Memory B cell (primary cell): ENCODE measurements at regions not wholly inside any gene's neighbourhood (a gene's known extent, or its start where the extent isn't known, plus 50 kb on each side); places are given as distances from the start of the nearest gene placed in this dataset.

ENCODE experiments used
- ATAC-seq: fragments of 150-1000 bp; cut with Tn5 transposase; 2 replicates; pipeline ENCODE4 v1.10.0; 2021; ENCODE audit warnings: low read depth, mild to moderate bottlenecking, moderate library complexity
- DNase-seq, 2 donors: peaks; one replicate each; pipeline ENCODE4 v3.0.0; 2022; ENCODE audit warnings: low spot score in 2 of 2
- H3K27ac Mint-ChIP-seq: one replicate; pipeline ENCODE4 v1.8.0; 2022; ENCODE audit warnings: mild to moderate bottlenecking, moderate library complexity, mixed read lengths
- H3K27me3 Mint-ChIP-seq: one replicate; pipeline ENCODE4 v1.8.0; 2022; ENCODE audit warnings: mixed read lengths
- H3K36me3 Mint-ChIP-seq: one replicate; pipeline ENCODE4 v1.8.0; 2022; ENCODE audit warnings: mild to moderate bottlenecking, mixed read lengths
- H3K4me1 Mint-ChIP-seq: one replicate; pipeline ENCODE4 v1.8.0; 2022; ENCODE audit warnings: mixed read lengths
- H3K4me3 Mint-ChIP-seq: one replicate; pipeline ENCODE4 v1.8.0; 2022; ENCODE audit warnings: mild to moderate bottlenecking, moderate library complexity, mixed read lengths
- H3K9me3 Mint-ChIP-seq: one replicate; pipeline ENCODE4 v1.8.0; 2022; ENCODE audit warnings: mixed read lengths

- H3K27ac Mint-ChIP-seq = no peak overlapping the region
- no peak overlapping the region for H3K4me3 Mint-ChIP-seq
- ATAC-seq = no peak
- H3K36me3 Mint-ChIP-seq = no peaks in the 10 kb centered on the region
- peaks cover 7% of the 10 kb centered on the region for H3K27me3 Mint-ChIP-seq
- H3K9me3 Mint-ChIP-seq = no peaks in the 10 kb centered on the region
- no peaks in the 10 kb centered on the region for H3K4me1 Mint-ChIP-seq
- DNase-seq = no peak
Measured at GRCh38 chr20:57009355-57009754, 257.1 kb downstream of the BMP7 start.

DNA sequence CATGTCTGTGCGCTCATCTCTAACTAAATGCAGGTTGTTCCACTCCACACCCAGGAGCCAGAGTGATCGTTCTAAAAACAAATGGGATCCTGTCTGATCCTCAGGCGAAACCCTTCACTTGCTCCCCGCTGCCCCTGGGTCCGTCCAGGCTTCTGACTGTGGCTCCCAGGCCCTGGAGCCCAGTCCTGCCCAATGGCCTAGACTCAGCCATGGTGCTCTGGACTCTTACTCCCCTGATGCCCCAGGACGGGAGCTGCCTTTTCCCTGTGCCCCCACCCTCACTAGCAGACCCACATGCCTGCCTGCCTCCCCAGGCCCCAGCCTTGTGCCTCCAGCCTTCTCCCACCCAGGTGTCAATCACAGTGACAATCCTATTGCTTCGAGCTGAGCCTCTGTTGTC lies 256.7 kb downstream of the BMP7 start:
- Mint-ChIP-seq H3K4me3 (no peak overlapping the region), H3K36me3 (no peaks in the 10 kb centered on the region), H3K4me1 (no peaks in the 10 kb centered on the region), H3K27me3 (peaks cover 7% of the 10 kb centered on the region), H3K9me3 (no peaks in the 10 kb centered on the region), H3K27ac (no peak overlapping the region)
- no peak for ATAC-seq
- no peak for DNase-seq

GRCh38 chr20:57012691-57013090 lies 253.8 kb downstream of the BMP7 start:
- Mint-ChIP-seq H3K4me3 (no peak overlapping the region), H3K27me3 (peaks cover 3% of the 10 kb centered on the region), H3K9me3 (no peaks in the 10 kb centered on the region), H3K36me3 (no peaks in the 10 kb centered on the region), H3K4me1 (no peaks in the 10 kb centered on the region), H3K27ac (no peak overlapping the region)
- no peak for DNase-seq
- ATAC-seq = no peak

GRCh38 chr20:57013217-57013616 lies 253.2 kb downstream of the BMP7 start:
- no peak for ATAC-seq
- no peak for DNase-seq
- Mint-ChIP-seq H3K27me3 (peaks cover 3% of the 10 kb centered on the region), H3K4me3 (no peak overlapping the region), H3K9me3 (no peaks in the 10 kb centered on the region), H3K36me3 (no peaks in the 10 kb centered on the region), H3K27ac (no peak overlapping the region), H3K4me1 (no peaks in the 10 kb centered on the region)

GRCh38 chr20:57013741-57014140 lies 252.7 kb downstream of the BMP7 start:
- H3K27ac Mint-ChIP-seq = peak overlapping the region; percentile 47
- no peak overlapping the region for H3K4me3 Mint-ChIP-seq
- no peak for DNase-seq
- no peaks in the 10 kb centered on the region for H3K4me1 Mint-ChIP-seq
- H3K9me3 Mint-ChIP-seq = no peaks in the 10 kb centered on the region
- peaks cover 3% of the 10 kb centered on the region for H3K27me3 Mint-ChIP-seq
- no peak for ATAC-seq
- H3K36me3 Mint-ChIP-seq = no peaks in the 10 kb centered on the region

DNA sequence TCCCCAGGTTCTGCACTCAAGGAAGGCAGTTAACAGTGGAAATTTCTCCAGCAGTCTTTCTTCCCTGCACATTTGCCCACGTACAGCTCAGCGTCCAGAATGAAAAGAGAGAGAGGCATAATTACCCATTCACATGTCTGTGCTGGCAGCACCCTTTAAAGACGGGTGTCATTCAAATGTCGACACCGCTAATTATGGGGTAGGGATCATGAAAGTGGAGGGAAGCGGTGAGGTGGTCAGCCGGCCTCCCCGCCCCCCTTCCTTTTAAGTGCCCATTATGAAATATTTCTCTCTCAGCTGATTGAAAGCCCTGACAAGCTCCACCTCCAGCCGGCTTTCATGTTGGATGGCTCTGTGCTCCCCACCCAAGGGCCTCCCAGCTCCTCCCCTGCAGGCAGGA lies 246.1 kb downstream of the BMP7 start:
- H3K27me3 Mint-ChIP-seq = peaks cover 2% of the 10 kb centered on the region
- no peak for DNase-seq
- no peaks in the 10 kb centered on the region for H3K36me3 Mint-ChIP-seq
- no peak for ATAC-seq
- H3K4me3 Mint-ChIP-seq = no peak overlapping the region
- no peaks in the 10 kb centered on the region for H3K4me1 Mint-ChIP-seq
- H3K9me3 Mint-ChIP-seq = no peaks in the 10 kb centered on the region
- H3K27ac Mint-ChIP-seq = no peak overlapping the region

DNA sequence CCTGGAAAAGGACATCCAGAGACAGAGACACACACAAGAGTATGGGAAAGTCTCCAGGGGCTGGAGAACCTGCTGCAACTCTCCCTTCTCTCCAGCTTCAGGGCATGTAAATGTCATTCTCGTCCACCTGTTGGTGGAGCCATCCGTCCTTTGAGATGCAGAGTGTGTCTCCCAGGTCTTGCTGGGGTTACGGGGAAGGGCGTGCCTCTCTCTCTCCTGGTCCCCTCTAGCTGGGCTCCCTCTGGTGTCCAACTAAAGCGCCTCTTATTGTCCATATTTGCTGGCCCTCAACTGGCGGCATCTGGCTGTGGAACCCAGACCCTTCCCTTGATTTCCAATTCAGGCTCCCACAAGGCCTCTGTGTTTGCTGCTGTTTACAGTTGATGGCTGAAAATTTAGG lies 244.1 kb downstream of the BMP7 start:
- ATAC-seq (no peak), DNase-seq (no peak)
- H3K4me1 Mint-ChIP-seq = no peaks in the 10 kb centered on the region
- peaks cover under 1% of the 10 kb centered on the region for H3K9me3 Mint-ChIP-seq
- no peak overlapping the region for H3K27ac Mint-ChIP-seq
- H3K36me3 Mint-ChIP-seq = no peaks in the 10 kb centered on the region
- H3K27me3 Mint-ChIP-seq = peaks cover 2% of the 10 kb centered on the region
- H3K4me3 Mint-ChIP-seq = no peak overlapping the region

DNA sequence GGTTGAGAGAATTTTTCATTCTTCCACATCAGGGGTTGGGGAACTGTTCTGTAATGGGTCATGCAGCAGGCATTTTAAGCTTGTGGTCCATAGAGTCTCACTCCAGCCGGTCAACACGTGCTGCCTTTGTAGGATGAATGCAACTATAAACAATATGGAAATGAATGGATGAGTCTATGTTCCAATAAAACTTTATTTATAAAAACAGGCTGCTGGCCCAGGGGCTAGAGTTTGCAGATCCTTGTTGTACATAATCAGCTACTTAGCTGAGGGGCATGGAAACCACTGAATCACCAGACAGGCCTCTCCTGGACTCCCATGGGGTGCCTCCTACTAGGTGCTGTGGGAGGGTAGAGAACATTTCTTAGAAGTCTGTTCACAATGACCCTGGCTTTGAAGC lies 243.4 kb downstream of the BMP7 start:
- no peak for DNase-seq
- Mint-ChIP-seq H3K27ac (no peak overlapping the region), H3K4me3 (no peak overlapping the region), H3K27me3 (peaks cover 2% of the 10 kb centered on the region), H3K4me1 (no peaks in the 10 kb centered on the region), H3K36me3 (no peaks in the 10 kb centered on the region), H3K9me3 (peaks cover 2% of the 10 kb centered on the region)
- no peak for ATAC-seq

DNA sequence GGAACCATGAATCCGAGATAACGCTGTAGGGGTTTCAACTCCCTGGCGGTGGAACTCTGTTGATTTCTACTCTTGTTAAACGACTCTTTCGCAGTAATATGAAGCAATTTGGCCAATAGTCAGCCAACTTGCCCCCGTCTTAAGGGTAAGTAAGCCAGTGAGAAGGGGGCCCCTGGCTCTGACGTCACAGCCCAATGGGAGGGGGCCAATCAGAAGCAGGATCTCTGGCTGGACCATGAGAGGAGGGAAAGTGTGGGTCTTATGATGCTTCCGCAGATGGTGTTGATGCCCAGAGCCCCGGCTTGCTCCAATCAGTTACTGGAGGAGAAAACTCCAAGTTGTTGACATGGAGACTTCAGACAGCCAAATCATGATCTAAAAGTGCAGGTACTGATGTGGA lies 242.4 kb downstream of the BMP7 start:
- ATAC-seq (no peak), DNase-seq (no peak)
- Mint-ChIP-seq H3K27ac (no peak overlapping the region), H3K4me3 (no peak overlapping the region), H3K36me3 (no peaks in the 10 kb centered on the region), H3K4me1 (no peaks in the 10 kb centered on the region), H3K27me3 (peaks cover 2% of the 10 kb centered on the region), H3K9me3 (peaks cover 2% of the 10 kb centered on the region)

GRCh38 chr20:57024849-57025248 lies 241.6 kb downstream of the BMP7 start:
- no peak for DNase-seq
- no peak for ATAC-seq
- H3K27ac Mint-ChIP-seq = no peak overlapping the region
- no peaks in the 10 kb centered on the region for H3K36me3 Mint-ChIP-seq
- peaks cover 8% of the 10 kb centered on the region for H3K27me3 Mint-ChIP-seq
- no peaks in the 10 kb centered on the region for H3K4me1 Mint-ChIP-seq
- H3K9me3 Mint-ChIP-seq = peaks cover 2% of the 10 kb centered on the region
- H3K4me3 Mint-ChIP-seq = no peak overlapping the region

DNA sequence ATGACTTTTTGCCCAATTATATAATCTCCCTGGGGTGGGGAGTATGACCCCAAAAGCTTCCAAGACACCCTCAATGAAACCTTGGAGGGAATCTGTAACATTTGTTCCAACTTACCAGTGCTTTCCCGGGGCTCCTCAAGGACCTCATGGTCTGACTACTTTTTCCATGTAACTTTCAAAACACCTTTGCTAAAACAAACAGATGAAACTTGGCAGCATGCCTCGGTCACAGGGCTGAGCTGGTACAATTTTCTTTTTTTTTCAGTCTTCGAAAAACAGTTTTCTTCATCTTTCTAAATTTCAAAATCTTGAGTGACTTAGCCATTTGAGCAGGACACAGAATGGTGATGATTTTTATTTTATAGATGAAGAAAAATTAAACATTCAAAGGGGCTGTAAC lies 241.2 kb downstream of the BMP7 start:
- peaks cover 8% of the 10 kb centered on the region for H3K27me3 Mint-ChIP-seq
- H3K36me3 Mint-ChIP-seq = no peaks in the 10 kb centered on the region
- H3K27ac Mint-ChIP-seq = no peak overlapping the region
- H3K9me3 Mint-ChIP-seq = peaks cover 2% of the 10 kb centered on the region
- DNase-seq (no peak), ATAC-seq (no peak)
- H3K4me1 Mint-ChIP-seq = no peaks in the 10 kb centered on the region
- no peak overlapping the region for H3K4me3 Mint-ChIP-seq

GRCh38 chr20:57025666-57026224 lies 240.7 kb downstream of the BMP7 start:
- no peak for DNase-seq
- no peak for ATAC-seq
- H3K9me3 Mint-ChIP-seq = peaks cover 2% of the 10 kb centered on the region
- no peak overlapping the region for H3K27ac Mint-ChIP-seq
- no peaks in the 10 kb centered on the region for H3K36me3 Mint-ChIP-seq
- no peaks in the 10 kb centered on the region for H3K4me1 Mint-ChIP-seq
- peaks cover 8% of the 10 kb centered on the region for H3K27me3 Mint-ChIP-seq
- H3K4me3 Mint-ChIP-seq = no peak overlapping the region

- Mint-ChIP-seq H3K36me3 (no peaks in the 10 kb centered on the region), H3K9me3 (peaks cover 6% of the 10 kb centered on the region), H3K4me1 (peaks cover 4% of the 10 kb centered on the region), H3K4me3 (no peak overlapping the region), H3K27me3 (peaks cover 9% of the 10 kb centered on the region), H3K27ac (no peak overlapping the region)
- no peak for ATAC-seq
- no peak for DNase-seq
Measured at GRCh38 chr20:57027777-57028176, 238.7 kb downstream of the BMP7 start.

DNA sequence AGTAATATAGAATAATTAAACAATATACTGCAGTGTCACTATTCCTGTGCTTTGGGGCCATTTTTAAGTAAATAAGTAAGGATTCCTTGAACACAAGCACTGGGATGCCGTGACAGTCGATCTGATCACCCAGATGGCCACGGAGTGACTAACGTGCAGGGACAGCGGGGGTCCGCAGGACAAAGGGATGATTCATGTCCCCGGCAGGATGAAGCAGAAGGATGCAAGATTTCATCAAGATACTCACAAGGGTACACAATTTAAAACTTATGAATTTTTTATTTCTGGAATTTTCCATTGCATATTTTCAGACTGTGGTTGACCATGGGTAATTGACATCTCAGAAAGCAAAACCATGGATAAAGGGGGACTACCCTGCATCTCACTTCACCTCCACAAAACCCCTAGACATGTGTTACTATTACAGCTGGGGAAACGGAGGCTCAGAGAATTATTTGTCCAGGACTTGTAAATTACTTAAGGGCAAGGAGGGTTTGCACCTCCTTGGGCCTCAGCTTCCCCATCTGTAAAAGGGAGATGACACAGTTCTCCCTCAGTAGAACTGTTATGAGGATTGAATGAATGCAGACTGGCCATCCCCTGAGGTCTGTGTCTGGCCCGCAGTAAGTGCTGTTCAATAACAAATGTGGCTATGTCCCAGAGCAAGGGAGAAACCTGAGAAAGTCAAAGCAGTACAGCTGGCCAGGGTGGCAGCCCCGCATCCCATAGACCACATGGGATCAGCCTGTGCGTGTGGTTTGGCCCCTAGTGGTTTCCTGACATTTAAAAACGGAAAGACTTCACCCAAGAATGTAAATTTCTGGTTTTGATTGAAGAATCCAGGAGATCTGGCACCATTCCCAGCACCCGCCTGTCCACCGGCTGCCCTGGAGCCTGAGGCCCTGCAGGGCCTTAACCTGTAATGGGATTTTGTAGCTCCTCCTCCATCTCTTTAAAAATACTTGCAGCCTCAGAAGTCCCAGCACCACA lies 235.5 kb downstream of the BMP7 start:
- peaks cover 12% of the 10 kb centered on the region for H3K27me3 Mint-ChIP-seq
- H3K9me3 Mint-ChIP-seq = peaks cover 8% of the 10 kb centered on the region
- H3K4me3 Mint-ChIP-seq = no peak overlapping the region
- ATAC-seq (no peak), DNase-seq (no peak)
- H3K4me1 Mint-ChIP-seq = peaks cover 4% of the 10 kb centered on the region
- H3K36me3 Mint-ChIP-seq = no peaks in the 10 kb centered on the region
- no peak overlapping the region for H3K27ac Mint-ChIP-seq
